Loucy (cell line): ENCODE measurements at regions not wholly inside any gene's neighbourhood (a gene's known extent, or its start where the extent isn't known, plus 50 kb on each side); places are given as distances from the start of the nearest gene placed in this dataset.

ENCODE experiments used
- EZH2phosphoT487 ChIP-seq: fragments of 200-600 bp; IDR thresholded peaks from 2 replicates; pipeline ENCODE4 v1.6.1; 2018; ENCODE audit warnings: antibody characterized with exemption, mild to moderate bottlenecking, moderate library complexity, borderline replicate concordance
- TF ChIP-seq, protein P1 (sequence below): fragments of 200-600 bp; sonication (generic); conservative IDR thresholded peaks from 2 replicates; pipeline ENCODE4 v1.5.1; 2014; ENCODE audit warnings: mild to moderate bottlenecking, antibody characterized with exemption, low read length

- TF ChIP-seq, protein P1, sequence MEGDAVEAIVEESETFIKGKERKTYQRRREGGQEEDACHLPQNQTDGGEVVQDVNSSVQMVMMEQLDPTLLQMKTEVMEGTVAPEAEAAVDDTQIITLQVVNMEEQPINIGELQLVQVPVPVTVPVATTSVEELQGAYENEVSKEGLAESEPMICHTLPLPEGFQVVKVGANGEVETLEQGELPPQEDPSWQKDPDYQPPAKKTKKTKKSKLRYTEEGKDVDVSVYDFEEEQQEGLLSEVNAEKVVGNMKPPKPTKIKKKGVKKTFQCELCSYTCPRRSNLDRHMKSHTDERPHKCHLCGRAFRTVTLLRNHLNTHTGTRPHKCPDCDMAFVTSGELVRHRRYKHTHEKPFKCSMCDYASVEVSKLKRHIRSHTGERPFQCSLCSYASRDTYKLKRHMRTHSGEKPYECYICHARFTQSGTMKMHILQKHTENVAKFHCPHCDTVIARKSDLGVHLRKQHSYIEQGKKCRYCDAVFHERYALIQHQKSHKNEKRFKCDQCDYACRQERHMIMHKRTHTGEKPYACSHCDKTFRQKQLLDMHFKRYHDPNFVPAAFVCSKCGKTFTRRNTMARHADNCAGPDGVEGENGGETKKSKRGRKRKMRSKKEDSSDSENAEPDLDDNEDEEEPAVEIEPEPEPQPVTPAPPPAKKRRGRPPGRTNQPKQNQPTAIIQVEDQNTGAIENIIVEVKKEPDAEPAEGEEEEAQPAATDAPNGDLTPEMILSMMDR: no peak
- TF ChIP-seq EZH2phosphoT487: no peak
Measured at GRCh38 chr3:181880331-181880730, 168.6 kb downstream of the SOX2 start.
